ENCODE measurements at regions not wholly inside any gene's neighbourhood (a gene's known extent, or its start where the extent isn't known, plus 50 kb on each side); places are given as distances from the start of the nearest gene placed in this dataset.
"Not testable (repeated sequence)": the region's sequence is repeated elsewhere in the genome, so short reads cannot be mapped to it uniquely, and the experiment has no call there.

GRCh38 chr10:105592468-105592867, 951.4 kb downstream of the SORCS3 start:
- Histone ChIP-seq H3K36me3 (no peaks in the 10 kb centered on the region), H3K27ac (no peak overlapping the region), H3K9ac (no peak overlapping the region), H3K27me3 (no peaks in the 10 kb centered on the region), H4K20me1 (no peaks in the 10 kb centered on the region), H3K4me3 (no peak overlapping the region), H3K4me1 (no peaks in the 10 kb centered on the region), H3K9me3 (replicated peaks in 1 of 11) (no peaks in the 10 kb centered on the region), H3K4me2 (no peak overlapping the region)
- no peak for TF ChIP-seq Cebpa-rat (IDR thresholded peaks at IDR 0.05)

- TF ChIP-seq Cebpa-rat (IDR thresholded peaks at IDR 0.05), result no peak
- H3K27ac ChIP-seq, result no peak overlapping the region
- no peak overlapping the region for H3K4me2 ChIP-seq
- H3K9me3 ChIP-seq (replicated peaks in 1 of 11), result no peaks in the 10 kb centered on the region
- peaks cover 0 to 17% (median 0%) of the 10 kb centered on the region in 10 experiments; a peak in 1 of 20 replicates for H3K4me1 ChIP-seq
- H3K27me3 ChIP-seq, result no peaks in the 10 kb centered on the region
- H3K36me3 ChIP-seq, result no peaks in the 10 kb centered on the region
- no peaks in the 10 kb centered on the region for H4K20me1 ChIP-seq
- H3K4me3 ChIP-seq, result no peak overlapping the region
- H3K9ac ChIP-seq, result no peak overlapping the region
These were observed 945.5 kb downstream of the SORCS3 start for GRCh38 chr10:105586451-105587098.

GRCh38 chr10:105585753-105586152, 944.7 kb downstream of the SORCS3 start:
- H4K20me1 ChIP-seq, result no peaks in the 10 kb centered on the region
- no peak overlapping the region for H3K4me2 ChIP-seq
- H3K36me3 ChIP-seq, result no peaks in the 10 kb centered on the region
- H3K4me3 ChIP-seq, result no peak overlapping the region
- no peak overlapping the region for H3K9ac ChIP-seq
- no peak for TF ChIP-seq Cebpa-rat (IDR thresholded peaks at IDR 0.05)
- no peaks in the 10 kb centered on the region for H3K9me3 ChIP-seq (replicated peaks in 1 of 11)
- peaks cover 0 to 17% (median 0%) of the 10 kb centered on the region in 10 experiments; a peak in 1 of 20 replicates for H3K4me1 ChIP-seq
- no peaks in the 10 kb centered on the region for H3K27me3 ChIP-seq
- H3K27ac ChIP-seq, result no peak overlapping the region

- no peak overlapping the region for H3K4me3 ChIP-seq
- H3K9ac ChIP-seq, result no peak overlapping the region
- no peaks in the 10 kb centered on the region for H4K20me1 ChIP-seq
- H3K4me2 ChIP-seq, result no peak overlapping the region
- no peaks in the 10 kb centered on the region for H3K27me3 ChIP-seq
- TF ChIP-seq Cebpa-rat (IDR thresholded peaks at IDR 0.05), result no peak
- peaks cover 0 to 17% (median 0%) of the 10 kb centered on the region in 10 experiments; a peak in 1 of 20 replicates for H3K4me1 ChIP-seq
- H3K27ac ChIP-seq, result no peak overlapping the region
- peaks cover 0 to under 1% (median 0%) of the 10 kb centered on the region in 11 experiments; a peak in 1 of 22 replicates for H3K9me3 ChIP-seq (replicated peaks in 1 of 11)
- H3K36me3 ChIP-seq, result no peaks in the 10 kb centered on the region
These were observed 944.1 kb downstream of the SORCS3 start for GRCh38 chr10:105585171-105585570.

- Histone ChIP-seq H3K4me3 (no peak overlapping the region), H3K9me3 (replicated peaks in 1 of 11) (peaks cover 2 to 16% (median 11%) of the 10 kb centered on the region in 11 experiments; a peak in 16 of 22 replicates), H3K4me2 (no peak overlapping the region), H3K4me1 (peaks cover 0 to 17% (median 0%) of the 10 kb centered on the region in 10 experiments; a peak in 1 of 20 replicates), H3K27me3 (no peaks in the 10 kb centered on the region), H3K36me3 (no peaks in the 10 kb centered on the region), H3K9ac (no peak overlapping the region), H4K20me1 (no peaks in the 10 kb centered on the region), H3K27ac (no peak overlapping the region)
- TF ChIP-seq Cebpa-rat (IDR thresholded peaks at IDR 0.05), result no peak
These were observed 938.0 kb downstream of the SORCS3 start for GRCh38 chr10:105579112-105579511.

- Histone ChIP-seq H3K4me2 (no peak overlapping the region), H3K9ac (no peak overlapping the region), H3K4me3 (no peak overlapping the region), H3K4me1 (peaks cover 0 to 13% (median 0%) of the 10 kb centered on the region in 10 experiments; a peak in 1 of 20 replicates), H3K27ac (no peak overlapping the region), H3K27me3 (no peaks in the 10 kb centered on the region), H4K20me1 (no peaks in the 10 kb centered on the region), H3K9me3 (replicated peaks in 1 of 11) (peaks cover 6 to 26% (median 19%) of the 10 kb centered on the region in 11 experiments; a peak in 17 of 22 replicates), H3K36me3 (no peaks in the 10 kb centered on the region)
- no peak for TF ChIP-seq Cebpa-rat (IDR thresholded peaks at IDR 0.05)
These were observed 936.9 kb downstream of the SORCS3 start for GRCh38 chr10:105577865-105578607.

GRCh38 chr10:105559333-105560097, 918.4 kb downstream of the SORCS3 start:
- no peak overlapping the region for H3K4me2 ChIP-seq

GRCh38 chr10:105550453-105550852, 909.4 kb downstream of the SORCS3 start:
- H3K36me3 ChIP-seq, result not testable (repeated sequence)

More at GRCh38 chr10:105559333-105560097, 918.4 kb downstream of the SORCS3 start:
- no peak for TF ChIP-seq Cebpa-rat (IDR thresholded peaks at IDR 0.05)
- Histone ChIP-seq H3K9ac (no peak overlapping the region), H3K4me3 (no peak overlapping the region), H3K36me3 (no peaks in the 10 kb centered on the region), H4K20me1 (no peaks in the 10 kb centered on the region), H3K9me3 (replicated peaks in 1 of 11) (no peaks in the 10 kb centered on the region), H3K27me3 (no peaks in the 10 kb centered on the region), H3K4me1 (no peaks in the 10 kb centered on the region), H3K27ac (no peak overlapping the region)

GRCh38 chr10:105549731-105550130, 908.6 kb downstream of the SORCS3 start:
- H3K4me1 ChIP-seq, result no peaks in the 10 kb centered on the region
- no peaks in the 10 kb centered on the region for H3K9me3 ChIP-seq (replicated peaks in 1 of 11)
- H3K4me3 ChIP-seq, result no peak overlapping the region
- TF ChIP-seq Cebpa-rat (IDR thresholded peaks at IDR 0.05), result no peak
- no peaks in the 10 kb centered on the region for H3K27me3 ChIP-seq
- no peak overlapping the region for H3K27ac ChIP-seq
- H3K9ac ChIP-seq, result no peak overlapping the region
- no peaks in the 10 kb centered on the region for H4K20me1 ChIP-seq
- no peaks in the 10 kb centered on the region for H3K36me3 ChIP-seq
- H3K4me2 ChIP-seq, result no peak overlapping the region

More at GRCh38 chr10:105550453-105550852, 909.4 kb downstream of the SORCS3 start:
- not testable (repeated sequence) for H3K4me1 ChIP-seq; H3K9ac ChIP-seq; H3K4me2 ChIP-seq; H3K27me3 ChIP-seq; H4K20me1 ChIP-seq; H3K9me3 ChIP-seq (replicated peaks in 1 of 11); H3K4me3 ChIP-seq; H3K27ac ChIP-seq
